ENCODE measurements at regions not wholly inside any gene's neighbourhood (a gene's known extent, or its start where the extent isn't known, plus 50 kb on each side); places are given as distances from the start of the nearest gene placed in this dataset.
"Not testable (repeated sequence)": the region's sequence is repeated elsewhere in the genome, so short reads cannot be mapped to it uniquely, and the experiment has no call there.

- peak; percentile 66 for DNase-seq
Observed at GRCh38 chr6:101114703-101115102, 233.6 kb upstream of the ASCC3 start.

- DNase-seq: no peak
Observed at GRCh38 chr6:101116337-101116736, 235.2 kb upstream of the ASCC3 start.

- DNase-seq: no peak
Observed at GRCh38 chr6:101117393-101118135, 236.4 kb upstream of the ASCC3 start.

- no peak for DNase-seq
Observed at GRCh38 chr6:101118136-101118396, 236.9 kb upstream of the ASCC3 start.

- no peak for DNase-seq
Observed at GRCh38 chr6:101120747-101121146, 239.6 kb upstream of the ASCC3 start.

GRCh38 chr6:101125380-101125971, 244.3 kb upstream of the ASCC3 start:
- DNase-seq: no peak

GRCh38 chr6:101126501-101126900, 245.4 kb upstream of the ASCC3 start:
- DNase-seq: no peak

- no peak for DNase-seq
Observed at GRCh38 chr6:101129851-101130250, 248.7 kb upstream of the ASCC3 start.

GRCh38 chr6:101146389-101146788, 247.1 kb upstream of the GRIK2 start:
- peak; percentile 78 for DNase-seq

- DNase-seq: no peak
Observed at GRCh38 chr6:101150226-101150625, 243.3 kb upstream of the GRIK2 start.

- DNase-seq: not testable (repeated sequence)
Observed at GRCh38 chr6:101157638-101158037, 235.9 kb upstream of the GRIK2 start.

GRCh38 chr6:101163611-101164010, 229.9 kb upstream of the GRIK2 start:
- no peak for DNase-seq

- no peak for DNase-seq
Observed at GRCh38 chr6:101167638-101168037, 225.9 kb upstream of the GRIK2 start.

GRCh38 chr6:101171049-101171448, 222.5 kb upstream of the GRIK2 start:
- DNase-seq: not testable (repeated sequence)

GRCh38 chr6:101178748-101179147, 214.8 kb upstream of the GRIK2 start:
- DNase-seq: no peak

- DNase-seq: no peak
Observed at GRCh38 chr6:101181006-101181405, 212.5 kb upstream of the GRIK2 start.

- DNase-seq: not testable (repeated sequence)
Observed at GRCh38 chr6:101188285-101188798, 205.2 kb upstream of the GRIK2 start.

- peak; percentile 95 for DNase-seq
Observed at GRCh38 chr6:101195588-101195987, 197.9 kb upstream of the GRIK2 start.

- DNase-seq: no peak
Observed at GRCh38 chr6:101199441-101199840, 194.1 kb upstream of the GRIK2 start.

- no peak for DNase-seq
Observed at GRCh38 chr6:101202867-101203374, 190.6 kb upstream of the GRIK2 start.

GRCh38 chr6:101203664-101204063, 189.8 kb upstream of the GRIK2 start:
- DNase-seq: peak; percentile 20

- DNase-seq: no peak
Observed at GRCh38 chr6:101208152-101208551, 185.4 kb upstream of the GRIK2 start.

- no peak for DNase-seq
Observed at GRCh38 chr6:101212640-101213039, 180.9 kb upstream of the GRIK2 start.

GRCh38 chr6:101222007-101222406, 171.5 kb upstream of the GRIK2 start:
- no peak for DNase-seq
